HG03575 (cell line): ENCODE measurements at regions not wholly inside any gene's neighbourhood (a gene's known extent, or its start where the extent isn't known, plus 50 kb on each side); places are given as distances from the start of the nearest gene placed in this dataset.

Experiments
- ATAC-seq: cut with Tn5 transposase; IDR thresholded peaks from one replicate; pipeline ENCODE4 v1.9.1; 2021; ENCODE audit not compliant: unreplicated experiment, insufficient number of reproducible peaks, low FRiP score; ENCODE audit errors: extremely low read depth

GRCh38 chr9:108212184-108212583 is 643.6 kb downstream of the ACTL7B start:
- ATAC-seq, result no peak

- no peak for ATAC-seq
Measured at GRCh38 chr9:108211411-108211955, 644.3 kb downstream of the ACTL7B start.

- no peak for ATAC-seq
Measured at GRCh38 chr9:108209132-108209685, 646.6 kb downstream of the ACTL7B start.

GRCh38 chr9:108207561-108208165 is 648.1 kb downstream of the ACTL7B start:
- ATAC-seq, result no peak

GRCh38 chr9:108205276-108205675 is 650.5 kb downstream of the ACTL7B start:
- no peak for ATAC-seq

GRCh38 chr9:108197899-108198298 is 657.9 kb downstream of the ACTL7B start:
- ATAC-seq, result no peak

- no peak for ATAC-seq
Measured at GRCh38 chr9:108197008-108197365, 658.8 kb downstream of the ACTL7B start.

GRCh38 chr9:108196332-108197007 is 659.3 kb downstream of the ACTL7B start:
- no peak for ATAC-seq

- ATAC-seq, result no peak
Measured at GRCh38 chr9:108194154-108194553, 661.6 kb downstream of the ACTL7B start.

GRCh38 chr9:108193026-108193710 is 662.6 kb downstream of the ACTL7B start:
- no peak for ATAC-seq

- ATAC-seq, result no peak
Measured at GRCh38 chr9:108191065-108191464, 664.7 kb downstream of the ACTL7B start.

- ATAC-seq, result no peak
Measured at GRCh38 chr9:108188976-108189375, 666.8 kb downstream of the ACTL7B start.

GRCh38 chr9:108188482-108188881 is 667.3 kb downstream of the ACTL7B start:
- ATAC-seq, result no peak

GRCh38 chr9:108186642-108187395 is 669.0 kb downstream of the ACTL7B start:
- ATAC-seq, result no peak

GRCh38 chr9:108185613-108186012 is 670.2 kb downstream of the ACTL7B start:
- no peak for ATAC-seq

GRCh38 chr9:108184941-108185340 is 670.8 kb downstream of the ACTL7B start:
- ATAC-seq, result no peak

GRCh38 chr9:108184009-108184408 is 671.8 kb downstream of the ACTL7B start:
- no peak for ATAC-seq

- peak; percentile 80 for ATAC-seq
Measured at GRCh38 chr9:108182950-108183381, 672.8 kb downstream of the ACTL7B start.

- no peak for ATAC-seq
Measured at GRCh38 chr9:108182270-108182669, 673.5 kb downstream of the ACTL7B start.
